Nephron progenitor cell (in vitro differentiated cells): ENCODE measurements at regions not wholly inside any gene's neighbourhood (a gene's known extent, or its start where the extent isn't known, plus 50 kb on each side); places are given as distances from the start of the nearest gene placed in this dataset.
A peak's percentile ranks its signal among the peaks of the same experiment; 100 is the strongest.

Source experiments
- DNase-seq: peaks from one replicate; pipeline ENCODE4 v3.0.0; 2021
- H3K27ac Mint-ChIP-seq: 2 replicates; pipeline ENCODE4 v1.8.0; 2021; ENCODE audit warnings: mild to moderate bottlenecking, moderate library complexity, mixed read lengths
- H3K27me3 Mint-ChIP-seq: 2 replicates; pipeline ENCODE4 v1.8.0; 2021; ENCODE audit warnings: mild to moderate bottlenecking, low read depth, mixed read lengths; ENCODE audit not compliant: poor library complexity
- H3K36me3 Mint-ChIP-seq: 2 replicates; pipeline ENCODE4 v1.8.0; 2021; ENCODE audit warnings: low read depth, mixed read lengths
- H3K4me1 Mint-ChIP-seq: 2 replicates; pipeline ENCODE4 v1.8.0; 2021; ENCODE audit warnings: mixed read lengths
- H3K4me3 Mint-ChIP-seq: 2 replicates; pipeline ENCODE4 v1.8.0; 2021; ENCODE audit warnings: mild to moderate bottlenecking, moderate library complexity, mixed read lengths
- H3K9me3 Mint-ChIP-seq: 2 replicates; pipeline ENCODE4 v1.8.0; 2021; ENCODE audit warnings: mild to moderate bottlenecking, moderate library complexity, mixed read lengths
- TF ChIP-seq, protein P1 (sequence below): fragments of 200-600 bp; sonication (generic); IDR thresholded peaks from 2 replicates; pipeline ENCODE4 v1.5.0; 2021; ENCODE audit warnings: antibody characterized with exemption

DNA sequence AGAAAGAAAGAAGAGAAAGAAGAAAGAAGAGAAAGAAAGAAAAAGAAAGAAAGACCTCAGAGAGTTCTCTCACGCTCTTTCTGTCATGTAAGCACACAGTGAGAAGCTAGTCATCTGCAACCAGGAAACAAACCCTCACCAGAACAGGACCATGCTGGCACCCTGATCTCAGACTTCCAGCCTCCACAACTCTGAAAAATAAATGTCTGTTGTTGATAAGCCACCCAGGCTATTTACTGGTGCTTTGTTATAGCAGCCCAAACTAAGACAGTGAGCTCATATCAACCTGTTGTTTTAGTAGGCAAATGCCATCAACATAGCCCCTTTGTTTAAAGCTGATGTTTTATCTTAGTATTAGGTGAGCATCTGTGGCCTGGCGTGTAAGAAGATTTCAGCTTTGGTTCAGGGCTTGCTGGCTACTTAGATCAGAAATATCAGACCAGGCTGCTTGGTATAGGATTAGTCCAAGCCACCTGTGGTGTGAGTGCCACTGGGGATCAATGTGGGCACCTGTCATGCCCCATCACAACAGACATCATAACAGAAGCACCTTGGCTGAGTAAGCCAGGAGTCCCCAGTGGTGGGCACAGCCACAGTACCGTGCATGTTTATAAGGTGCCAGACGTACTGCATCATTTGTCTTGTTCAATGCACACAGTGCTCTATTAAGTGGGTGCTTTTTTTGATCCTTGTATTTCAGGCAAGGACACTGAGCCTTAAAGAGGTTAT lies 94.4 kb downstream of the LBH start:
- Mint-ChIP-seq H3K27me3 (peaks cover 4% of the 10 kb centered on the region), H3K27ac (no peak overlapping the region), H3K4me1 (peaks cover 26% of the 10 kb centered on the region), H3K9me3 (no peaks in the 10 kb centered on the region), H3K4me3 (no peak overlapping the region), H3K36me3 (no peaks in the 10 kb centered on the region)
- TF ChIP-seq, protein P1, sequence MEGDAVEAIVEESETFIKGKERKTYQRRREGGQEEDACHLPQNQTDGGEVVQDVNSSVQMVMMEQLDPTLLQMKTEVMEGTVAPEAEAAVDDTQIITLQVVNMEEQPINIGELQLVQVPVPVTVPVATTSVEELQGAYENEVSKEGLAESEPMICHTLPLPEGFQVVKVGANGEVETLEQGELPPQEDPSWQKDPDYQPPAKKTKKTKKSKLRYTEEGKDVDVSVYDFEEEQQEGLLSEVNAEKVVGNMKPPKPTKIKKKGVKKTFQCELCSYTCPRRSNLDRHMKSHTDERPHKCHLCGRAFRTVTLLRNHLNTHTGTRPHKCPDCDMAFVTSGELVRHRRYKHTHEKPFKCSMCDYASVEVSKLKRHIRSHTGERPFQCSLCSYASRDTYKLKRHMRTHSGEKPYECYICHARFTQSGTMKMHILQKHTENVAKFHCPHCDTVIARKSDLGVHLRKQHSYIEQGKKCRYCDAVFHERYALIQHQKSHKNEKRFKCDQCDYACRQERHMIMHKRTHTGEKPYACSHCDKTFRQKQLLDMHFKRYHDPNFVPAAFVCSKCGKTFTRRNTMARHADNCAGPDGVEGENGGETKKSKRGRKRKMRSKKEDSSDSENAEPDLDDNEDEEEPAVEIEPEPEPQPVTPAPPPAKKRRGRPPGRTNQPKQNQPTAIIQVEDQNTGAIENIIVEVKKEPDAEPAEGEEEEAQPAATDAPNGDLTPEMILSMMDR: no peak
- DNase-seq: no peak

DNA sequence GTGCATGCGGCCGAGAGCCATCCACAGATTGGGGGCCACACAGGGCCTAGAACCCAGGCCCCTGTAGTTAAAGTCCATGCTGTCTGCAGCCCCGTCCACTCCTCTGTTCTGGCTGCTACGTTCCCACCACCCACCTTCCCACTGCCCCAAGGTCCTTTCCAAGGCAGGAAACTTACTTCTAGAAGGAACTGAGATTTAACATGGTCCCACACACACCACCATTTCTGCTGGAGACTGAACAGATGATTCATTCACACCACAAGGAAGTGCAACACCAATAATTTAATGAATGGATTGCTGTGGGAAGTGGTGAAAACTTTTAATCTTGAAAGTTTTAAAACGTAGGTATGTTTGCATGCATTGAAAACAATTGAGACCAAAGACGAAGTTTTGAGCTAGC lies 95.2 kb downstream of the LBH start:
- TF ChIP-seq, protein P1: no peak
- Mint-ChIP-seq H3K27ac (no peak overlapping the region), H3K36me3 (no peaks in the 10 kb centered on the region), H3K4me3 (no peak overlapping the region), H3K9me3 (peaks cover 5% of the 10 kb centered on the region), H3K27me3 (peaks cover 3% of the 10 kb centered on the region), H3K4me1 (peaks cover 29% of the 10 kb centered on the region)
- no peak for DNase-seq

DNA sequence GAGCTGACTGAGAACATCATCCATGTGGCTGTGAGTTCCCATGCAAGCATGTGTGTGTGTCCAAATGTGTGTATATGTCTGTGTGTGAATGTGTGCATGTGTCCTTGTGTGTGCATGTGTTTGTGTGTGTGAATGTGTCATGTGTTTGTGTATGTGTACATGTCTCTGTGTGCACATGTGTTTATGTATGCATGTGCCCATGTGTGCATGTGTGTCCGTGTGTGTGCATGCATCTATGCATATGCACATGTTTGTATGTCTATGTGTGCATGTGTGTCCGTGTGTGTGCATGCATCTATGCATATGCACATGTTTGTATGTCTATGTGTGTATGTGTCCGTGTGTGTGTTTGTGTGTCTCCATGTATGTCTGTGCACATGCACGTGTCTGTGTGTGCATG lies 99.7 kb downstream of the LBH start:
- Mint-ChIP-seq H3K4me1 (peaks cover 31% of the 10 kb centered on the region), H3K4me3 (no peak overlapping the region), H3K27me3 (peaks cover 5% of the 10 kb centered on the region), H3K9me3 (peaks cover 6% of the 10 kb centered on the region), H3K27ac (peak overlapping the region; percentile 23), H3K36me3 (no peaks in the 10 kb centered on the region)
- DNase-seq: no peak
- TF ChIP-seq, protein P1: no peak

DNA sequence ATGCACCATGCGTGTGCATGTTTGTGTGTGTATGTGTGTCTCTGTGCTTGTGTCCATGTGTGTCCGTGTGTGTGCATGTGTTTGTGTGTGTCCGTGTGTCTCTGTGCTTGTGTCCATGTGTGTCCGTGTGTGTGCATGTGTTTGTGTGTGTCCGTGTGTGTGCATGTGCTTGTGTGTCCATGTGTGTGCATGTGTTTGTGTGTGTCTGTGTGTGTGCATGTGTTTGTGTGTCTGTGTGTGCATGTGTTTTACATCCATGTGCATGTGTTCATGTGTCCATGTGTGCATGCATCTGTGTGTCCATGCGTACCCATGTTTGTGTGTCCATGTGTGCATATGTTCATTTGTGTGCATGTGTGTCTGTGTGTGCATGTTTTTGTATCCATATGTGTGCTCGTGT lies 100.5 kb downstream of the LBH start:
- Mint-ChIP-seq H3K36me3 (no peaks in the 10 kb centered on the region), H3K9me3 (peaks cover 6% of the 10 kb centered on the region), H3K4me1 (peaks cover 31% of the 10 kb centered on the region), H3K27ac (no peak overlapping the region), H3K27me3 (peaks cover 5% of the 10 kb centered on the region), H3K4me3 (no peak overlapping the region)
- TF ChIP-seq, protein P1: no peak
- no peak for DNase-seq

DNA sequence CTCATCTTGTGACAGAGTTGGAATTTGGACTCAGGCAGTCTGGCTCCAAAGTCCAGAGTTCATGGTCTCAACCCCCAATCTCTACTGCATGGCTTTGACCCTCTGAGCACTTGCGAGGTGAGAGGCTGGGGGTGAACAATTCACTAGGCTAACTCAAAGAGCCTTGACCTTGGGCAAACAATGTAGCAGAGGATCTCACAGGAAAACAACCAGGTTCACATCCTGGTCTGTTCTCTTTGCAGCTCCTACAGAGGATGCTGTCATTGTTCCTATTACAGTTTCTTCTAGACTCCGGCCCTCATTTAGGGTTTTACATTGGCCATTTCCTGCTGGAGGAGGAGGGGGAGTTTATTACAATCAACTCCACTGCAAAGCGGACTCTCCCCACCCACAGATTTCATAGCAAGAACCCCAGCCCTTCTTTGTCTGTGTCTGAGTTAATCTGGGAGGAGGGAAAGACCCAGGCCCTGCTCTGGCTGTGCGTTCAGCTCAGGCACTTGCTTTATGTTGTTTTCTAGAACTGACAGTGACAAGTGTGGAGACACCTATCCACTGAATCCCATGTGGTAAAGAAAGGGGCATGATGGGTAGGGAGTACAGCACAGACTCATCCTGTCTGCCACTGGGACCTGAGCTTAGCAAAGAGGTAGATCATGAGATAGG lies 101.6 kb downstream of the LBH start:
- no peak overlapping the region for H3K4me3 Mint-ChIP-seq

More for the DNA sequence above, 101.6 kb downstream of the LBH start:
- no peak overlapping the region for H3K27ac Mint-ChIP-seq
- DNase-seq: no peak
- TF ChIP-seq, protein P1: no peak
- peaks cover 33% of the 10 kb centered on the region for H3K4me1 Mint-ChIP-seq
- peaks cover 6% of the 10 kb centered on the region for H3K9me3 Mint-ChIP-seq
- H3K36me3 Mint-ChIP-seq: no peaks in the 10 kb centered on the region
- peaks cover 5% of the 10 kb centered on the region for H3K27me3 Mint-ChIP-seq
